ENCODE measurements at regions not wholly inside any gene's neighbourhood (a gene's known extent, or its start where the extent isn't known, plus 50 kb on each side); places are given as distances from the start of the nearest gene placed in this dataset.

DNA sequence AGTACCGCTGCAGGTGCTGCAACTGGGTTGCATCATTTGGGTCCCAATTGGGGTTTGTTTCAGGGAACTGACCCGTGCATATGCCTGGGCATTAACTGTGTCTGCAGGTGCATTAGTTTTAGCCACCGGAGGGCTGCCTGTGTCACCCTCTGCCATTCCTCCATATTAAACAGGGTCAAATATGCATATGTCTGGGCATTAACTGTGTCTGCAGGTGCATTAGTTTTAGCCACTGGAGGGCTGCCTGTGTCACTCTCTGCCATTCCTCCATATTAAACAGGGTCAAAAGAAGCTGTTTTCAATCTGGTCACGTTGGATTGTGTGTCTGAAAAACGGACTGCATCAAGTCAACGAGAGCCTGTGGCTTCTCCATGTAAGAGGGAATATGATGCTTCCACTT is 1317.0 kb downstream of the TMEM121 start:
- DNase-seq (ENCODE audit: low read depth in 3 of 3) = no peak

DNA sequence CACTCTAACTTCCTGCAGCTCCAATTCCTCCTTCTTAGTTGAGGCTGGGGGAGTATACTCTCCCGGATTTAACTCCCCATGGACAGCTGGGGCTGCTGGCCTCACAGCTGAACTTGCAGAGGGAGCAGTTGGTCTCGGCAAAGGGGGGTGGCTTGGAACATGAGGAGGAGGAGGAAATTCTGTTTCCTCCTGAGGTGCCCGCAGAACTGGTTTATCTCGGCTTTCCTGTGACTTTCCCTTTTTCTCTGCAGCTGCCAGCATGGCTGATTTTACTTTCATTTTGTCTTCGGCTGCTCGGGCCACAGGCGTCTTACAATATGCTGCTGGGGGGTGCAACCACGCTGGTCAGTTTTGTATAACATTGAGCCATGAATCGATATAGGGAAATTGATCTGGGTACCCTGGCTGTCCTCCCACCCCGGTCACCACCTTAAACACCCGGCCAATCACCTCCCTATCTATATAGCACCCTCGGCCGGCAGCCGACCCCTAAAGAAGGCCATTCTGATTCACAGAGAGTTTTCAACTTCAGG is 1317.6 kb downstream of the TMEM121 start:
- peak in 1 of 3 experiments; percentile 24 for DNase-seq (ENCODE audit: low read depth in 3 of 3)

DNA sequence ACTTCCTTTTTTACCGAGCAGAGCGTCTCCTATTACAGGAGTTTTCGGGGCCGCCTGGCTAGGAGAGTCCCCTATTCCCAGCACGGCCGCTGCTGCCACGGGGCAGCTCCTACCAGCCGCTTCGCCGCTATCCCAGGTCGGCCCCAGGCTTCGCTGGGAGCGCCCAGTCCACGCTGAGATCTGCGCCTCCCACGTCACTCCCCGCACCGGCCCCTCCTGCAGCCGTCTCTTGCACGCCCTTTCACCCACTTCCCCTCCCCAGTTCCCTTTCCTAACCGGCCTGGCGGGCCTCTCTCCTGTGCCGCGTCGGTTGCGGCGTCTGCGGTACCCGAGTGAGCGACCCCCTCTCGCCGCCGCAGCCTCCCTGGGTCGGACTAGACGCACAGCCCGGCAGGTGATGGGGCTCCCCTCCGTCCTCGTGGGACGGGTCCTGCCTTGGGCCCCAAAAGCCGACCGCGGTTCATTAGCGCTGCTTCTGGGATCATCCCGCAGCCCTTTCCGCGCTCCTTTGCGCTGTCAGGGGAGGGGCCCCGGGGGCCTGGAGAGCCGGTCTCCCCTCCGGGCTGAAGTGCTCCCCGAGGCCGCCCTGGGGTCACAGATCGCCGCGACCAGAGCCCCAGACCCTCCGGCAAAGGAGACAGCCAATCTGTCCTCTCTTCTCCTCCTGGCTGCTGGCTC is 1318.4 kb downstream of the TMEM121 start:
- peak in 2 of 3 experiments; percentile 31 to 48 for DNase-seq (ENCODE audit: low read depth in 3 of 3)

DNA sequence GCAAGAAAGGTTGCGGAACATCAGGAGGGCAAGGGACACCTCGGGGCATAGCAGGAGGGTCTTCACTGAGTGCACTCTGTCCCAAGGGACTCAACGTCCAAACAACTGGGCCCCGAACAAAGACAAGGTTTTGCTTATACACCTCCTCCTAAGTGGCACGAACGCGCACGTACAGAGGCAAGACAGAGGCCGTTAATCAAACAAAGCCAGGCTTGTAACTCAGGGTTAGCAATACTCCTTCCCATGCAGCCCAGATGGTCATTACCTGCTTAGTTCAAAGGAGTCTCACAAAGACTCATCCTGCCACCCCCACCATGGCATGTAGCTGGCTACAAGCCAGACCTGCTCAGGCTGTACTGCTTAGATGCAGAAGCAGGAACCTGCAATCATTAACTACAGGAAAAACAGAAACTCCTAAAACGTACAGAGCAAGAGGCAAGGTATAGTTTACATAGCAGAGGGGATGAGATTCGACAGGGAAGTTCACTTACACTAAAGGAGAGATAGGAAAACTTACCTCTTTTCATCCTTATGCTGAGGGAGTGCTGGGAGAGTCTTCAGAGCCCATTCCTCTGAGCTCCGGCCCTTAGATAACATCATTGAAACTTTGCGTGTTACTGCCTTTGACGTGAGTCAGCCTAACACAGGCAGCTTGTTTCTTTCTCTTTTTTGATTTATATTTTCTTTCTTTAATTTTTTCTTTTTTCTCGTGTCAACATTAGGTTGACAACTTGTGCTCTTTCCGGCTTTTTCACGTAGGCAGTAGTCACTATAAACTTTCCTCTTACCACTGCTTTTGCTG is 1319.1 kb downstream of the TMEM121 start:
- DNase-seq (ENCODE audit: low read depth in 3 of 3) = peak in 1 of 3 experiments; percentile 50

DNA sequence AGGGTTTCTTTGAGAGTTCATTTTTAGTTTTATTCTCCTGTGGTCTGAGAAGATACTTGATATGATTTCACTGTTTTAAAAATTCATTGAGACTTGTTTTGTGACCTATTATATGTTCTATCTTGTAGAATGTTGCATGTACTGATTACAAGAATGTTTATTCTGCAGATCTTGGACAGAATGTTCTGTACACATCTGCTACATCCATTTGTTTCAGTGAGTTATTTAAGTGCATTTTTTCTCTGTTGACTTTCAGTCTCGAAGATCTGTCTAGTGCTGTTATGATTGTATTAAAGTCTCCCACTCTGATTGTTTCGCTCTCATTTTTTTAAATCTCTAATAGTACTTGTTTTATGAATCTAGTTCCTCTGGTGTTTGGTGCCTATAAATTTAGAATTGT is 1319.8 kb downstream of the TMEM121 start:
- DNase-seq (ENCODE audit: low read depth in 3 of 3) = no peak

DNA sequence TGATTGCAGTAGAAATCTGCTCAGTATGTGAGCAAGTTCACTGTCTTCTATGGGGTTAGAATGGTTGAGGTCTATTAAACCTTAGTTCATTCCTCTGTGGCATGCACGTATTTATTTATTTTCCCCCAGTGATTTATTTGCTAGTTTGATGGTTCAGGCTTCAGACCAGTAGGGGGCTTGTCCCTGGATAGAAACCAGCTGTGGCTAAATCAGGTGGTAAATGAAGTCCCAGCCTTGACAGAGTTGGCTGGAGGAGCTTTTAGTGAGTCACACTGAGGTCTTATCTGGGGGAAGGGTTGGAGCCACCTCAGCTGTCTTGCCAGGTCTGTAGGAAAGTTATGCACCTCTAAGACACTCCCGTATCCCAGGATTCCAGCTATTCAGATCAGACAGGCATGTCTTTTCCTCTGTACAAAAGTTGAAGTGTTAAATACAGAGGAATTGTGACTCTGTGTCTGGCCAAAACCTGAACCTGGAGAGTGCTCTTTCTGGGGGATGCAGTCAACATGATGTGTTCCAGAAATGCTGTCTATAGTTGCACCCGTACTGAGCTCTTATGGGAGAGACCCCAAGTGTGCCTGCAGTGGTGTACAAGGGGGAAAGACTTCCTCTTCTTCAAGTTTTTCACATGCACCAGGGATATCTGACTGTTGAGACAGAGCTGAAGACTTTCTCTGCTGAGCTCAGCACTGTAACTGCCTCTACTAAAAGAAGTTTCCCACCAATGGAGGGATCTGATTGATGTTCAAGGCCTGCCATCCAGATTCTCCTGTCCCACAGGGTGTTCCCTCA is 1322.1 kb downstream of the TMEM121 start:
- DNase-seq (ENCODE audit: low read depth in 3 of 3) = no peak

DNA sequence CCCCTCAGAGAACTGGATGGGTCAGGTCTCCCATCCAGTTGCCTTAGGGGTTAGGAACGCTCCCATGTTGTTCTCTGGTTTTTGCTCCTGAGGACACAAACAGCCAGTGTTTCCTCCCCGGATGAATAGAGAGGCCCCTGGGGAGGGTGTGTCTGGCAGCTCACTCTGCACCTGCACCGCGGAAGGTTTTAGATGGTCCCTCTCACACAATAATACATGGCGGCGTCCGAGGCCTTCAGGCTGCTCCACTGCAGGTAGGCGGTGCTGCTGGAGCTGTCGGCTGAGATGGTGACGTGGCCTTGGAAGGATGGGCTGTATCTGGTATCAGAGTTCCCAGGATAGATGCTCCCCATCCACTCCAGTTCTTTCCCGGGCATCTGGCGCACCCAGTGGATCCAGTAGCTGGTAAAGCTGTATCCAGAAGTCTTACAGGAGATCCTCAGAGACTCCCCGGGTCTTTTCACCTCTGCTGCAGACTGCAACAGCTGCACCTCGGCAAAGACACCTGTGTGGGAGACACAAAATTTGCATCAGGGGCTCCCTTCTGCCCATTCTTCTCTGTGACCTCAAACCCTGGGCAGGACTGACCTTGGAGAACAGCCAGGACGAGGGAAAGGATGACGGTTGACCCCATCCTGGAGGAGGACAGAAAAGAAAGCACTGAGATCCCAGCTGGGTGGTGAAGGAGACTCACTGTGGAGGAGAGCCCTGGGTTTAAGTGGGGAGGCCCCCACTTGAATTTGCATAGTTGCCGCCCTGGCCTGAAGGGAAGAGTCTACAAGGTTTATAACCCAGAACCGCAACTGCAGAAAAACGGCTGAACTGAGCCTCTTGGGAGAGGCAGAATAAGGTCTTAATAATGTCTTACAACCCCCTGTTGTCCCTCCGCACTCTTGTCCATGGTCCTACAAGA is 1324.8 kb downstream of the TMEM121 start:
- DNase-seq (ENCODE audit: low read depth in 3 of 3) = no peak

DNA sequence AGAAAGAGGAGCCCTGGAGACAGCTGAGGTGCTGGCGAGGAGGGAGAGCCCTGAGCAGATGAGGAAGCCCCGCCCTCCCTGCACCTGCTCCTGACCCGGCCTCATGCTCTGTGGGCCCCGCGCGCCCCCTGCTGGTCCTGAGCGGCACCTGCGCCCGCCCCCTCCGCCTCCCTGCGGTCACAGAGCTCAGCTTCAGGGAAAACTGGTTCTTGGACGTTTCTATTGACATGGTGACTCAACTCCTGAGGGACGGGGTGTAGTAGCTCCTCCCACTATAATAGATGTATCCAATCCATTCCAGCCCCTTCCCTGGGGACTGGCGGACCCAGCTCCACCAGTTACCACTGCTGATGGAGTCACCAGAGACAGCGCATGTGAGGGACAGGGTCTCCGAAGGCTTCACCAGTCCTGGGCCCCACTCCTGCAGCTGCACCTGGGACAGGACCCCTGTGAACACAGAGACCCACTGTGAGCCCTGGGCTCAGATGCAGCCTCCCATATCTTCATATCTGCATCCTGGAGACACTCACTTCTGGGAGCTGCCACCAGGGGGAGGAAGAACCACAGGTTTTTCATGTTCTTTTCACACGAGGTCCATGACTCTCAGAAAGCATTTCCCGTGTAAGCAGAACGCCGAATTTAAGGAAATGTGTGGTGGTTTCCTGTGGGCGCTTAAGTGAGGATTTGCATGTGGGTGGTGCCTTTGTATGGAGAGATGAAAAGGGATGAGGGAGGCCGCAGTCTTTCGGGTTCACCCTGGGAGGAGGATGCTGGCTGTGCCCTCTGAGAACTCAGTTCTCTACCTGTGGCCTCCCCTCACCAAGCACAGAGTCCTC is 1346.4 kb downstream of the TMEM121 start:
- peak; percentile 75 to 89 (median 79) for DNase-seq (ENCODE audit: low read depth in 3 of 3)

DNA sequence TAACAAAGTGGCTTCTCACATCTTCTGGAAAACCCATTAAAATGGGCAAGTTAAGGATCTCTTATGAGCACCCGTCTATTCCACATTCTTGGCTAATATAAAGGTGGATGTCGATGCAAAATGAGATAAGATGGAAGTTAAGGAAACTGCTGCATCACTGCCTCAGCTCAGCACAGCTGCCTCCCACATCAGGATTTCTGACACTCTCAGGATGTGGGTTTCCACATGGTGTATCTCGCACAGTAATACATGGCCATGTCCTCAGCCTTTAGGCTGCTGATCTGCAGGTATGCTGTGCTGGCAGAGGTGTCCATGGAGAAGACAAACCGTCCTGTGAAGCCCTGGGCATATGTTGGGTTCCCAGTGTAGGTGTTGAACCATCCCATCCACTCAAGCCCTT is 1348.0 kb downstream of the TMEM121 start:
- DNase-seq (ENCODE audit: low read depth in 3 of 3) = no peak

DNA sequence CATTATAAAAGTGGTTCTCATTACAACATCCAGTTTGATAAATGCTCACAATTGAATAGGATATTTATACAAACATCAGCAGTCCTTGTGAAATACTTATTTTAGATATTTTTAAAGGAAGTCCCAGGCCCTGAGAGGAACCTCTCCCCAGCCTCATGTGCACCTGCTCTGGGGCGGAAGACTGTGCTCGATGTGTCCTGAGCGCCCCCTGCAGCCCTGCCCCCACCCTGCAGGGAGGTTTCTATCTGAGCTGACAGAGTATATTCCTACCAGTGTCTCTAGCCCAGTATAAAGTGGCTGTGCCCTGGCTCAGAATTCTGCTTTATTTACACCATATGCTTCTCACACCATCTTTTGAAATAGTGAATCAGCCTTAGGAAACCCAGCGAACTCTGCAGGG is 1349.1 kb downstream of the TMEM121 start:
- DNase-seq (ENCODE audit: low read depth in 3 of 3) = peak in 1 of 3 experiments; percentile 30

DNA sequence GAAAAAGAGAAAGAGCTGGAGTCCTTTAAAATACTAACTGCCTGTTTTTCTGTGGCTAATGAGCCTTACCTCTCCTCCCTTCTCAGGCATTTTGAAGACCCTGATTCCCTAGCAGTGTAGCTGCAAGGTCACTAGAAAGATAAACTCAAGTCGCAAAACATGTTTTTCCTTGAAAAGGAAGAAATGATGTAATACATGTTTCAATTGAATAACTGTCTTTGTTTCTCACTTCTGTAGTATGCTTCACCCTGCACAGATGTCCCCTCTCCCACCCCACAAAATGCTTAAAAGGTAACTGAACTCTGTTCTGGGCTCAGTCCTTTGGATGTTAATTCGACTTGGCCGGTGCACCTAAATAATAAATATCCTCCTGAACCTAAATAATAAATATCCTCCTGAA is 1350.3 kb downstream of the TMEM121 start:
- DNase-seq (ENCODE audit: low read depth in 3 of 3) = no peak

DNA sequence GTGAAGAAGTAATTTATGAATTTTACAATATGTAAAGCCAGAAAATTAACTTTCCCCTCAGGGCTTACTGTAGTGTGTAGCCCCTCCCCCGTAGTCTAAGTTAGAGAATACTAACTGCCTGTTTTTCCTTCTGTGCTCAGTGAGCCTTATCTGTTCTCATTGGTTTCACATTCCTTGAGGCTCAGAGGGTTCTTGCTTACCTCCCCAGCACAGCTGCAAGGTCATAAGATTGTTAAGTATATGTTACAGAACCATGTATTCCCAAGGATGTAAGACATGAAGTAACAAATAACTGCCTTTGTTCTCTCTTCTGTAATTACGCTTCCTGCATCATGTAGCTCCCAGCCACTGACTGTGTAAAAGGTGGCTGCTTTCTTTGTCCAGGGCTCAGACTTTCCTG is 1351.1 kb downstream of the TMEM121 start:
- no peak for DNase-seq (ENCODE audit: low read depth in 3 of 3)

DNA sequence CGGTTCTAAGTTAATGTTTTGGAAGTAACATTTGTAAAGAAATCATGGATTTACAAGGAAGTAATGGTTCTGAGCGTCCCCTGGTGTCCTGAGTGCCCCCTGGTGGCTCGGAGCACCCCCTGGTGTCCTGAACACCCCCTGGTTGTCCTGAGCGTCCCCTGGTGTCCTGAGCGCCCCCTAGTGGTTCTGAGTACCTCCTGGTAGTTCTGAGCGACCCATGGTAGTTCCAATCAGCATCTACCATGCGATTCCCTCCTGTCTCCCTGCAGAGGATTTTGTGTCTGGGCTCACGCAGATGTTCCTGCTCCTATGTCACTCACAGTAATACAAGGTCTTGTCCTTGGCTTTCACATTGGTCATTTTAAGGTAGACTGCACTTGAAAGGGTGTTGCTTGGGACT is 1352.9 kb downstream of the TMEM121 start:
- peak in 2 of 3 experiments; percentile 24 to 56 for DNase-seq (ENCODE audit: low read depth in 3 of 3)

DNA sequence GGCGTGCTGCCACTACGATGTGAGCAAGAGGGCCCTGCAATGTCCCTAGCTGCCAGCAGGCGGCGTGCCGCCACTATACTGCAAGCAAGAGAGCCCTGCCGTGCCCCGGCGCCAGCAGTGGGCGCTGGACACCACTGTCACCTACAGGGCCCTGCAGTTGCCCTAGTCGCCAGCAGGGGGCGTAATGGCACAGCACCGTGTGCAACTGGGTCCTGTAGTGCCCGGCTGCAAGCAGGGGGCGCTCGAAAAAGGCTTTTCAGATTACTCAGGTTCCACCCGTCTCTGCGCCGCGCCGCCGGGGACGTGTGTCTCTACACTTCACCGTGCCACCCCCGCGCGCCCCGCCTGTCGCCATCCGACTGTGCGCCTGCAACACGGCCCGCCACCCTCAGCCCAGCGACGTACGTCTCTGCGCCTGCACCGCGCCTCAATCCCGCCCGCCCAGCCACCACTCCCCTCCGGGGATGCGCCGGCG is 1356.9 kb downstream of the TMEM121 start:
- peak in 1 of 3 experiments; percentile 59 for DNase-seq (ENCODE audit: low read depth in 3 of 3)
